ENCODE measurements at regions not wholly inside any gene's neighbourhood (a gene's known extent, or its start where the extent isn't known, plus 50 kb on each side); places are given as distances from the start of the nearest gene placed in this dataset.
A peak's percentile ranks its signal among the peaks of the same experiment; 100 is the strongest.

GRCh38 chr20:1803932-1804501, 91.2 kb upstream of the SIRPA start:
- H3K4me1 ChIP-seq (ENCODE audit: insufficient read depth, low read length), result peaks cover 15% of the 10 kb centered on the region
- no peak overlapping the region for H3K27ac ChIP-seq (ENCODE audit: low read depth, low read length)
- POLR2A ChIA-PET (ENCODE audit: partially characterized antibody), result no interaction called here
- peak overlapping the region in 6 of 8 donors; percentile 11 to 57 (median 23) for H3K4me3 Mint-ChIP-seq
- H3K9me3 ChIP-seq (ENCODE audit: control insufficient read depth in 1 of 2, low read length in 2 of 2), result no peaks in the 10 kb centered on the region
- intact Hi-C loops (cut with micrococcal nuclease), result no loop called here
- no peak for DNase-seq
- H3K27me3 Mint-ChIP-seq, result peaks cover 36 to 50% of the 10 kb centered on the region in 2 donors
- peaks cover 6 to 19% (median 14%) of the 10 kb centered on the region in 4 donors for H3K4me1 Mint-ChIP-seq
- H3K27me3 ChIP-seq (ENCODE audit: insufficient read depth, low read length), result peaks cover 20% of the 10 kb centered on the region
- H3K9me3 Mint-ChIP-seq, result no peaks in the 10 kb centered on the region
- H3K4me3 ChIP-seq (ENCODE audit: low read length in 2 of 2), result no peak overlapping the region
- CTCF ChIA-PET (ENCODE audit: partially characterized antibody), result no interaction called here
- no peaks in the 10 kb centered on the region for H3K36me3 ChIP-seq (ENCODE audit: insufficient read depth, low read length)
- H3K27ac Mint-ChIP-seq, result no peak overlapping the region
- no peaks in the 10 kb centered on the region for H3K36me3 Mint-ChIP-seq

- Histone ChIP-seq H3K4me1 (ENCODE audit: insufficient read depth, low read length) (peaks cover 15% of the 10 kb centered on the region), H3K4me3 (ENCODE audit: low read length in 2 of 2) (no peak overlapping the region), H3K9me3 (ENCODE audit: control insufficient read depth in 1 of 2, low read length in 2 of 2) (no peaks in the 10 kb centered on the region), H3K27me3 (ENCODE audit: insufficient read depth, low read length) (peaks cover 20% of the 10 kb centered on the region), H3K36me3 (ENCODE audit: insufficient read depth, low read length) (no peaks in the 10 kb centered on the region), H3K27ac (ENCODE audit: low read depth, low read length) (no peak overlapping the region)
- CTCF ChIA-PET (ENCODE audit: partially characterized antibody), result no interaction called here
- POLR2A ChIA-PET (ENCODE audit: partially characterized antibody), result no interaction called here
- Mint-ChIP-seq H3K4me1 (peaks cover 6 to 19% (median 14%) of the 10 kb centered on the region in 4 donors), H3K36me3 (no peaks in the 10 kb centered on the region), H3K9me3 (no peaks in the 10 kb centered on the region), H3K27ac (no peak overlapping the region), H3K4me3 (peak overlapping the region in 4 of 8 donors; percentile 4 to 65 (median 38)), H3K27me3 (peaks cover 39 to 51% of the 10 kb centered on the region in 2 donors)
- no peak for DNase-seq
- intact Hi-C loops (cut with micrococcal nuclease), result no loop called here
These were observed 91.9 kb upstream of the SIRPA start for GRCh38 chr20:1803061-1803931.

GRCh38 chr20:1802385-1803060, 92.7 kb upstream of the SIRPA start:
- ChIA-PET CTCF (ENCODE audit: partially characterized antibody) (no interaction called here), POLR2A (ENCODE audit: partially characterized antibody) (no interaction called here)
- peaks cover 39 to 51% of the 10 kb centered on the region in 2 donors for H3K27me3 Mint-ChIP-seq
- peak overlapping the region in 7 of 8 donors; percentile 36 to 68 (median 45) for H3K4me3 Mint-ChIP-seq
- Histone ChIP-seq H3K36me3 (ENCODE audit: insufficient read depth, low read length) (no peaks in the 10 kb centered on the region), H3K27ac (ENCODE audit: low read depth, low read length) (no peak overlapping the region), H3K9me3 (ENCODE audit: control insufficient read depth in 1 of 2, low read length in 2 of 2) (no peaks in the 10 kb centered on the region), H3K4me1 (ENCODE audit: insufficient read depth, low read length) (peaks cover 15% of the 10 kb centered on the region), H3K4me3 (ENCODE audit: low read length in 2 of 2) (no peak overlapping the region), H3K27me3 (ENCODE audit: insufficient read depth, low read length) (peaks cover 20% of the 10 kb centered on the region)
- peaks cover 6 to 19% (median 14%) of the 10 kb centered on the region in 4 donors for H3K4me1 Mint-ChIP-seq
- intact Hi-C loops (cut with micrococcal nuclease), result no loop called here
- no peak overlapping the region for H3K27ac Mint-ChIP-seq
- no peaks in the 10 kb centered on the region for H3K36me3 Mint-ChIP-seq
- no peak for DNase-seq
- no peaks in the 10 kb centered on the region for H3K9me3 Mint-ChIP-seq

- Mint-ChIP-seq H3K27me3 (peaks cover 39 to 51% of the 10 kb centered on the region in 2 donors), H3K27ac (no peak overlapping the region), H3K36me3 (no peaks in the 10 kb centered on the region), H3K4me1 (peaks cover 6 to 19% (median 14%) of the 10 kb centered on the region in 4 donors), H3K9me3 (no peaks in the 10 kb centered on the region), H3K4me3 (peak overlapping the region in 7 of 8 donors; percentile 14 to 68 (median 45))
- Histone ChIP-seq H3K4me1 (ENCODE audit: insufficient read depth, low read length) (peaks cover 15% of the 10 kb centered on the region), H3K4me3 (ENCODE audit: low read length in 2 of 2) (no peak overlapping the region), H3K27ac (ENCODE audit: low read depth, low read length) (no peak overlapping the region), H3K27me3 (ENCODE audit: insufficient read depth, low read length) (peaks cover 20% of the 10 kb centered on the region), H3K9me3 (ENCODE audit: control insufficient read depth in 1 of 2, low read length in 2 of 2) (no peaks in the 10 kb centered on the region), H3K36me3 (ENCODE audit: insufficient read depth, low read length) (no peaks in the 10 kb centered on the region)
- ChIA-PET CTCF (ENCODE audit: partially characterized antibody) (no interaction called here), POLR2A (ENCODE audit: partially characterized antibody) (no interaction called here)
- intact Hi-C loops (cut with micrococcal nuclease), result no loop called here
- no peak for DNase-seq
These were observed 93.3 kb upstream of the SIRPA start for GRCh38 chr20:1801929-1802306.

- intact Hi-C loops (cut with micrococcal nuclease), result no loop called here
- Histone ChIP-seq H3K36me3 (ENCODE audit: insufficient read depth, low read length) (no peaks in the 10 kb centered on the region), H3K9me3 (ENCODE audit: control insufficient read depth in 1 of 2, low read length in 2 of 2) (no peaks in the 10 kb centered on the region), H3K27ac (ENCODE audit: low read depth, low read length) (no peak overlapping the region), H3K4me3 (ENCODE audit: low read length in 2 of 2) (no peak overlapping the region), H3K27me3 (ENCODE audit: insufficient read depth, low read length) (peaks cover 20% of the 10 kb centered on the region), H3K4me1 (ENCODE audit: insufficient read depth, low read length) (peaks cover 15% of the 10 kb centered on the region)
- peaks cover 39 to 51% of the 10 kb centered on the region in 2 donors for H3K27me3 Mint-ChIP-seq
- H3K9me3 Mint-ChIP-seq, result no peaks in the 10 kb centered on the region
- no peak for DNase-seq
- H3K4me3 Mint-ChIP-seq, result peak overlapping the region in 3 of 8 donors; percentile 13 to 68 (median 65)
- H3K36me3 Mint-ChIP-seq, result no peaks in the 10 kb centered on the region
- H3K4me1 Mint-ChIP-seq, result peaks cover 6 to 19% (median 14%) of the 10 kb centered on the region in 4 donors
- H3K27ac Mint-ChIP-seq, result no peak overlapping the region
- ChIA-PET CTCF (ENCODE audit: partially characterized antibody) (no interaction called here), POLR2A (ENCODE audit: partially characterized antibody) (no interaction called here)
These were observed 93.8 kb upstream of the SIRPA start for GRCh38 chr20:1801225-1801928.

GRCh38 chr20:1800777-1801176, 94.4 kb upstream of the SIRPA start:
- ChIA-PET POLR2A (ENCODE audit: partially characterized antibody) (no interaction called here), CTCF (ENCODE audit: partially characterized antibody) (no interaction called here)
- H3K36me3 ChIP-seq (ENCODE audit: insufficient read depth, low read length), result no peaks in the 10 kb centered on the region
- H3K27ac ChIP-seq (ENCODE audit: low read depth, low read length), result no peak overlapping the region
- Mint-ChIP-seq H3K27me3 (peaks cover 39 to 51% of the 10 kb centered on the region in 2 donors), H3K9me3 (no peaks in the 10 kb centered on the region), H3K36me3 (no peaks in the 10 kb centered on the region), H3K4me3 (no peak overlapping the region), H3K4me1 (peaks cover 6 to 19% (median 14%) of the 10 kb centered on the region in 4 donors), H3K27ac (no peak overlapping the region)
- H3K4me1 ChIP-seq (ENCODE audit: insufficient read depth, low read length), result peaks cover 15% of the 10 kb centered on the region
- H3K9me3 ChIP-seq (ENCODE audit: control insufficient read depth in 1 of 2, low read length in 2 of 2), result no peaks in the 10 kb centered on the region
- no peak for DNase-seq
- H3K4me3 ChIP-seq (ENCODE audit: low read length in 2 of 2), result no peak overlapping the region
- intact Hi-C loops (cut with micrococcal nuclease), result no loop called here
- H3K27me3 ChIP-seq (ENCODE audit: insufficient read depth, low read length), result peaks cover 20% of the 10 kb centered on the region

GRCh38 chr20:1800180-1800579, 95.0 kb upstream of the SIRPA start:
- CTCF ChIA-PET (ENCODE audit: partially characterized antibody), result interaction anchor here (0.8 kb wide), 2 partner anchors 8 to 23 kb away, joined by 3 read pairs; no protein-coding TSS in a partner anchor

More at GRCh38 chr20:1800180-1800579, 95.0 kb upstream of the SIRPA start:
- H3K4me1 Mint-ChIP-seq, result peaks cover 6 to 19% (median 14%) of the 10 kb centered on the region in 4 donors
- peaks cover 15% of the 10 kb centered on the region for H3K4me1 ChIP-seq (ENCODE audit: insufficient read depth, low read length)
- no peak overlapping the region for H3K4me3 ChIP-seq (ENCODE audit: low read length in 2 of 2)
- DNase-seq, result no peak
- H3K4me3 Mint-ChIP-seq, result no peak overlapping the region
- no peak overlapping the region for H3K27ac Mint-ChIP-seq
- H3K9me3 Mint-ChIP-seq, result no peaks in the 10 kb centered on the region
- H3K36me3 ChIP-seq (ENCODE audit: insufficient read depth, low read length), result no peaks in the 10 kb centered on the region
- intact Hi-C loops (cut with micrococcal nuclease), result no loop called here
- no peaks in the 10 kb centered on the region for H3K9me3 ChIP-seq (ENCODE audit: control insufficient read depth in 1 of 2, low read length in 2 of 2)
- no peak overlapping the region for H3K27ac ChIP-seq (ENCODE audit: low read depth, low read length)
- peaks cover 36 to 48% of the 10 kb centered on the region in 2 donors for H3K27me3 Mint-ChIP-seq
- no peaks in the 10 kb centered on the region for H3K36me3 Mint-ChIP-seq
- H3K27me3 ChIP-seq (ENCODE audit: insufficient read depth, low read length), result peaks cover 19% of the 10 kb centered on the region
- POLR2A ChIA-PET (ENCODE audit: partially characterized antibody), result no interaction called here
